DMS79 treated with DMSO at 0.1 percent for 48 hours (cell line): ENCODE measurements at regions not wholly inside any gene's neighbourhood (a gene's known extent, or its start where the extent isn't known, plus 50 kb on each side); places are given as distances from the start of the nearest gene placed in this dataset.
"Not testable (repeated sequence)": the region's sequence is repeated elsewhere in the genome, so short reads cannot be mapped to it uniquely, and the experiment has no call there.

Experiments
- DNase-seq: peaks from one replicate; lab custom pipeline; 2025; lab: John Stamatoyannopoulos, UW

GRCh38 chr2:120531863-120532600, 186.1 kb downstream of the INHBB start:
- no peak for DNase-seq

GRCh38 chr2:120533625-120534024, 187.7 kb downstream of the INHBB start:
- DNase-seq, result no peak

- DNase-seq, result no peak
Observed at GRCh38 chr2:120534457-120534856, 188.5 kb downstream of the INHBB start.

- DNase-seq, result no peak
Observed at GRCh38 chr2:120535081-120535480, 189.1 kb downstream of the INHBB start.

GRCh38 chr2:120536141-120536540, 190.2 kb downstream of the INHBB start:
- no peak for DNase-seq

GRCh38 chr2:120538691-120539423, 192.9 kb downstream of the INHBB start:
- peak; percentile 55 for DNase-seq

GRCh38 chr2:120539424-120539936, 193.5 kb downstream of the INHBB start:
- no peak for DNase-seq

- no peak for DNase-seq
Observed at GRCh38 chr2:120539937-120540718, 194.2 kb downstream of the INHBB start.

GRCh38 chr2:120540719-120541552, 194.7 kb upstream of the GLI2 start:
- no peak for DNase-seq

- DNase-seq, result no peak
Observed at GRCh38 chr2:120541553-120541932, 194.1 kb upstream of the GLI2 start.

- no peak for DNase-seq
Observed at GRCh38 chr2:120541972-120542670, 193.5 kb upstream of the GLI2 start.

- no peak for DNase-seq
Observed at GRCh38 chr2:120542911-120543527, 192.6 kb upstream of the GLI2 start.

GRCh38 chr2:120543899-120544298, 191.8 kb upstream of the GLI2 start:
- no peak for DNase-seq

GRCh38 chr2:120544522-120544921, 191.1 kb upstream of the GLI2 start:
- DNase-seq, result no peak

GRCh38 chr2:120545007-120545406, 190.7 kb upstream of the GLI2 start:
- DNase-seq, result not testable (repeated sequence)

GRCh38 chr2:120545521-120546047, 190.1 kb upstream of the GLI2 start:
- DNase-seq, result no peak

GRCh38 chr2:120546048-120546864, 189.4 kb upstream of the GLI2 start:
- DNase-seq, result no peak

GRCh38 chr2:120546865-120547390, 188.7 kb upstream of the GLI2 start:
- no peak for DNase-seq

GRCh38 chr2:120547662-120548061, 188.0 kb upstream of the GLI2 start:
- DNase-seq, result no peak
